Posterior cingulate gyrus (tissue), 11 donors: ENCODE measurements at regions not wholly inside any gene's neighbourhood (a gene's known extent, or its start where the extent isn't known, plus 50 kb on each side); places are given as distances from the start of the nearest gene placed in this dataset.
"Not testable (repeated sequence)": the region's sequence is repeated elsewhere in the genome, so short reads cannot be mapped to it uniquely, and the experiment has no call there.

ENCODE experiments used
- DNase-seq, 10 donors: peaks; one replicate each; pipeline versions ENCODE4 v3.0.0 to v3.0.0-alpha.2; 2020 to 2021; ENCODE audit warnings: mixed read lengths in 3 of 10
- intact Hi-C: fragments of 100-400 bp; cut with DNase I; formaldehyde crosslinking; loops from one replicate; pipeline ENCODE4 v1.15.1; 2023

GRCh38 chr18:10074728-10075127, 160.9 kb downstream of the VAPA start:
- no peak for DNase-seq

GRCh38 chr18:10076502-10077030, 162.8 kb downstream of the VAPA start:
- intact Hi-C loops, result no loop called here
- no peak for DNase-seq

More at GRCh38 chr18:10074728-10075127, 160.9 kb downstream of the VAPA start:
- intact Hi-C loops, result no loop called here

GRCh38 chr18:10077986-10078385, 164.2 kb downstream of the VAPA start:
- no peak for DNase-seq
- intact Hi-C loops, result no loop called here

GRCh38 chr18:10080372-10080771, 166.6 kb downstream of the VAPA start:
- DNase-seq, result no peak
- intact Hi-C loops, result no loop called here

- intact Hi-C loops, result no loop called here
- DNase-seq, result no peak
These were observed 167.7 kb downstream of the VAPA start for GRCh38 chr18:10081492-10081891.

- intact Hi-C loops, result no loop called here
- DNase-seq, result no peak
These were observed 171.6 kb downstream of the VAPA start for GRCh38 chr18:10085416-10085815.

GRCh38 chr18:10085876-10086275, 172.1 kb downstream of the VAPA start:
- intact Hi-C loops, result no loop called here
- no peak for DNase-seq

- no peak for DNase-seq
- intact Hi-C loops, result no loop called here
These were observed 172.8 kb downstream of the VAPA start for GRCh38 chr18:10086458-10087210.

GRCh38 chr18:10088734-10089133, 174.9 kb downstream of the VAPA start:
- intact Hi-C loops, result no loop called here
- DNase-seq, result no peak

GRCh38 chr18:10089881-10090280, 176.1 kb downstream of the VAPA start:
- no peak for DNase-seq
- intact Hi-C loops, result no loop called here

- DNase-seq, result no peak
- intact Hi-C loops, result no loop called here
These were observed 176.9 kb downstream of the VAPA start for GRCh38 chr18:10090668-10091067.

- intact Hi-C loops, result no loop called here
These were observed 179.6 kb downstream of the VAPA start for GRCh38 chr18:10093445-10093844.

GRCh38 chr18:10094154-10094553, 180.3 kb downstream of the VAPA start:
- intact Hi-C loops, result no loop called here
- no peak for DNase-seq

More at GRCh38 chr18:10093445-10093844, 179.6 kb downstream of the VAPA start:
- DNase-seq, result no peak

- intact Hi-C loops, result no loop called here
- no peak for DNase-seq
These were observed 180.8 kb downstream of the VAPA start for GRCh38 chr18:10094655-10095054.

- no peak for DNase-seq
- intact Hi-C loops, result no loop called here
These were observed 181.5 kb downstream of the VAPA start for GRCh38 chr18:10095356-10095755.

GRCh38 chr18:10099539-10100140, 185.8 kb downstream of the VAPA start:
- no peak for DNase-seq
- intact Hi-C loops, result no loop called here

- intact Hi-C loops, result no loop called here
- DNase-seq, result no peak
These were observed 186.4 kb downstream of the VAPA start for GRCh38 chr18:10100196-10100595.

- intact Hi-C loops, result no loop called here
- DNase-seq, result peak in 3 of 10 donors; percentile 7 to 88 (median 27)
These were observed 187.3 kb downstream of the VAPA start for GRCh38 chr18:10100941-10101701.

- intact Hi-C loops, result no loop called here
- DNase-seq, result no peak
These were observed 187.9 kb downstream of the VAPA start for GRCh38 chr18:10101729-10102128.

GRCh38 chr18:10105118-10105517, 191.3 kb downstream of the VAPA start:
- intact Hi-C loops, DNase-seq: not testable (repeated sequence)

GRCh38 chr18:10111191-10111590, 197.4 kb downstream of the VAPA start:
- DNase-seq, result no peak
- intact Hi-C loops, result no loop called here
